Neural crest cell (in vitro differentiated cells): ENCODE measurements at regions not wholly inside any gene's neighbourhood (a gene's known extent, or its start where the extent isn't known, plus 50 kb on each side); places are given as distances from the start of the nearest gene placed in this dataset.

Experiments
- DNase-seq: peaks from one replicate; pipeline ENCODE4 v3.0.0; 2021; ENCODE audit warnings: low read depth, mixed read lengths, low spot score
- H3K27ac Mint-ChIP-seq: one replicate; pipeline ENCODE4 v1.8.0; 2021; ENCODE audit warnings: mild to moderate bottlenecking, mixed read lengths; ENCODE audit not compliant: unreplicated experiment
- H3K27me3 Mint-ChIP-seq: 2 replicates; pipeline ENCODE4 v1.8.0; 2021; ENCODE audit warnings: low read depth, mild to moderate bottlenecking, mixed read lengths
- H3K36me3 Mint-ChIP-seq: 2 replicates; pipeline ENCODE4 v1.8.0; 2021; ENCODE audit warnings: low read depth, mild to moderate bottlenecking, mixed read lengths
- H3K4me1 Mint-ChIP-seq: 2 replicates; pipeline ENCODE4 v1.8.0; 2021; ENCODE audit warnings: mixed read lengths
- H3K4me3 Mint-ChIP-seq: one replicate; pipeline ENCODE4 v1.8.0; 2021; ENCODE audit warnings: mild to moderate bottlenecking, mixed read lengths
- H3K9me3 Mint-ChIP-seq: 2 replicates; pipeline ENCODE4 v1.8.0; 2021; ENCODE audit warnings: mixed read lengths
- CTCF ChIP-seq: fragments of 200-600 bp; sonication (generic); conservative IDR thresholded peaks from 2 replicates; pipeline ENCODE4 v1.5.0; 2021; ENCODE audit warnings: antibody characterized with exemption, mild to moderate bottlenecking

- TF ChIP-seq CTCF, result no peak
- no peak for DNase-seq
- Mint-ChIP-seq H3K27me3 (no peaks in the 10 kb centered on the region), H3K4me3 (no peak overlapping the region), H3K27ac (no peak overlapping the region), H3K4me1 (no peaks in the 10 kb centered on the region), H3K9me3 (peaks cover 7% of the 10 kb centered on the region), H3K36me3 (no peaks in the 10 kb centered on the region)
Measured at GRCh38 chr5:28082610-28083009, 1044.2 kb upstream of the CDH9 start.

GRCh38 chr5:28077291-28078240 lies 1039.2 kb upstream of the CDH9 start:
- no peaks in the 10 kb centered on the region for H3K36me3 Mint-ChIP-seq
- DNase-seq, result no peak

GRCh38 chr5:28066856-28067255 lies 1028.5 kb upstream of the CDH9 start:
- no peak for DNase-seq
- H3K27ac Mint-ChIP-seq, result no peak overlapping the region
- H3K27me3 Mint-ChIP-seq, result no peaks in the 10 kb centered on the region

More at GRCh38 chr5:28077291-28078240, 1039.2 kb upstream of the CDH9 start:
- Mint-ChIP-seq H3K9me3 (peaks cover 7% of the 10 kb centered on the region), H3K4me1 (no peaks in the 10 kb centered on the region), H3K27ac (no peak overlapping the region), H3K4me3 (no peak overlapping the region), H3K27me3 (no peaks in the 10 kb centered on the region)
- TF ChIP-seq CTCF, result no peak

GRCh38 chr5:28065656-28066055 lies 1027.3 kb upstream of the CDH9 start:
- no peak for TF ChIP-seq CTCF
- H3K9me3 Mint-ChIP-seq, result peaks cover 5% of the 10 kb centered on the region
- H3K27ac Mint-ChIP-seq, result no peak overlapping the region
- DNase-seq, result no peak
- H3K4me1 Mint-ChIP-seq, result no peaks in the 10 kb centered on the region
- no peak overlapping the region for H3K4me3 Mint-ChIP-seq
- no peaks in the 10 kb centered on the region for H3K27me3 Mint-ChIP-seq
- no peaks in the 10 kb centered on the region for H3K36me3 Mint-ChIP-seq

More at GRCh38 chr5:28066856-28067255, 1028.5 kb upstream of the CDH9 start:
- Mint-ChIP-seq H3K4me3 (no peak overlapping the region), H3K9me3 (peaks cover 5% of the 10 kb centered on the region), H3K36me3 (no peaks in the 10 kb centered on the region), H3K4me1 (no peaks in the 10 kb centered on the region)
- TF ChIP-seq CTCF, result no peak

- Mint-ChIP-seq H3K4me3 (no peak overlapping the region), H3K27me3 (no peaks in the 10 kb centered on the region), H3K4me1 (no peaks in the 10 kb centered on the region), H3K27ac (no peak overlapping the region), H3K9me3 (no peaks in the 10 kb centered on the region), H3K36me3 (no peaks in the 10 kb centered on the region)
- no peak for DNase-seq
- no peak for TF ChIP-seq CTCF
Measured at GRCh38 chr5:28046596-28046995, 1008.2 kb upstream of the CDH9 start.
